Liver (tissue), 3 donors: ENCODE measurements at regions not wholly inside any gene's neighbourhood (a gene's known extent, or its start where the extent isn't known, plus 50 kb on each side); places are given as distances from the start of the nearest gene placed in this dataset.

ENCODE experiments used
- ATF3 ChIP-seq: IDR thresholded peaks from 2 replicates; pipeline ENCODE4 v1.6.1; 2016; ENCODE audit warnings: antibody characterized with exemption
- GABPA ChIP-seq, 2 donors: IDR thresholded peaks in 1 of 2; conservative IDR thresholded peaks in 1 of 2; 2 replicates each; pipeline ENCODE4 v1.6.1; 2016; ENCODE audit warnings: antibody characterized with exemption in 2 of 2, mild to moderate bottlenecking in 1 of 2, moderate library complexity in 1 of 2
- MAX ChIP-seq: IDR thresholded peaks from 2 replicates; pipeline ENCODE4 v1.6.1; 2016; ENCODE audit warnings: antibody characterized with exemption
- NR2F2 ChIP-seq: IDR thresholded peaks from 2 replicates; pipeline ENCODE4 v1.6.1; 2016; ENCODE audit warnings: antibody characterized with exemption
- RAD21 ChIP-seq, 2 donors: IDR thresholded peaks; 2 replicates each; pipeline ENCODE4 v1.6.1; 2016; ENCODE audit warnings: antibody characterized with exemption in 2 of 2, mild to moderate bottlenecking in 2 of 2
- REST ChIP-seq: IDR thresholded peaks from 2 replicates; pipeline ENCODE4 v1.6.1; 2016; ENCODE audit warnings: antibody characterized with exemption, mild to moderate bottlenecking
- TF ChIP-seq, protein P1 (sequence below): fragments of 150-350 bp; IDR thresholded peaks from 2 replicates; pipeline ENCODE4 v1.5.1; 2017; ENCODE audit warnings: improper control_type of control experiment, low read depth, low read length; ENCODE audit not compliant: missing input control
- donor health status: healthy.
- donor health status: healthy.

DNA sequence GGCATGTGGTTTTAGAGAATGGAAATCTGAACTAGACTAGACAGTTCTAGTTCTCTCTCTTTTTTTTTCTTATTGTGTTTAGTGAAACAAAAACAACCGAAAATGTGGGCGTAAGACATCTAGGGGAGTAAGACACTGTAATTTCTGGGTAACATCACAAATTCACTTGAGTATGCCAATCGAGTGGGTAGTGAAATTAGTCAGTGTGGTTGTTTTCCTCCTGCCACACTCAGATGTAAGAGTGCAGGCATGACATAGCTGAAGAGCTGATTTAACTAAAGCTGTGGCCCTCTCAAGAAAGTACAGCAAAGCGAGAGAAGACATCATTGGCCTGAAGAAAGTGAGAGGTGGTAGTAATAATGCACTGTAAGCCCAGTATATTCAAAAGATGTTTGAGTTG is 1585.3 kb upstream of the AGA start:
- TF ChIP-seq REST (no peak), NR2F2 (no peak), RAD21 (IDR thresholded peaks at IDR 0.05) (no peak), MAX (no peak), ATF3 (no peak), GABPA (IDR thresholded peaks at IDR 0.05 in 1 of 2, conservative IDR thresholded peaks at IDR 0.05 in 1 of 2) (no peak)
- TF ChIP-seq, protein P1, sequence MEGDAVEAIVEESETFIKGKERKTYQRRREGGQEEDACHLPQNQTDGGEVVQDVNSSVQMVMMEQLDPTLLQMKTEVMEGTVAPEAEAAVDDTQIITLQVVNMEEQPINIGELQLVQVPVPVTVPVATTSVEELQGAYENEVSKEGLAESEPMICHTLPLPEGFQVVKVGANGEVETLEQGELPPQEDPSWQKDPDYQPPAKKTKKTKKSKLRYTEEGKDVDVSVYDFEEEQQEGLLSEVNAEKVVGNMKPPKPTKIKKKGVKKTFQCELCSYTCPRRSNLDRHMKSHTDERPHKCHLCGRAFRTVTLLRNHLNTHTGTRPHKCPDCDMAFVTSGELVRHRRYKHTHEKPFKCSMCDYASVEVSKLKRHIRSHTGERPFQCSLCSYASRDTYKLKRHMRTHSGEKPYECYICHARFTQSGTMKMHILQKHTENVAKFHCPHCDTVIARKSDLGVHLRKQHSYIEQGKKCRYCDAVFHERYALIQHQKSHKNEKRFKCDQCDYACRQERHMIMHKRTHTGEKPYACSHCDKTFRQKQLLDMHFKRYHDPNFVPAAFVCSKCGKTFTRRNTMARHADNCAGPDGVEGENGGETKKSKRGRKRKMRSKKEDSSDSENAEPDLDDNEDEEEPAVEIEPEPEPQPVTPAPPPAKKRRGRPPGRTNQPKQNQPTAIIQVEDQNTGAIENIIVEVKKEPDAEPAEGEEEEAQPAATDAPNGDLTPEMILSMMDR, result no peak
